GM13976 (cell line): ENCODE measurements at regions not wholly inside any gene's neighbourhood (a gene's known extent, or its start where the extent isn't known, plus 50 kb on each side); places are given as distances from the start of the nearest gene placed in this dataset.

Source experiments
- DNase-seq: peaks from one replicate; pipeline ENCODE4 v3.0.0; 2012; ENCODE audit warnings: low spot score
- in situ Hi-C: fragments of 300-500 bp; cut with MboI; formaldehyde crosslinking; loops from one replicate; pipeline ENCODE4 v1.12.0; 2022; ENCODE audit warnings: low sequenced_read_pairs, mixed read lengths, inconsistent platforms; ENCODE audit not compliant: unreplicated experiment
- TF ChIP-seq, protein P1 (sequence below): IDR thresholded peaks from 2 replicates; pipeline ENCODE4 v1.5.1; 2012; ENCODE audit warnings: borderline replicate concordance, mild to moderate bottlenecking; ENCODE audit not compliant: insufficient read depth; ENCODE audit errors: extremely low read depth, missing control alignments, control extremely low read depth

DNA sequence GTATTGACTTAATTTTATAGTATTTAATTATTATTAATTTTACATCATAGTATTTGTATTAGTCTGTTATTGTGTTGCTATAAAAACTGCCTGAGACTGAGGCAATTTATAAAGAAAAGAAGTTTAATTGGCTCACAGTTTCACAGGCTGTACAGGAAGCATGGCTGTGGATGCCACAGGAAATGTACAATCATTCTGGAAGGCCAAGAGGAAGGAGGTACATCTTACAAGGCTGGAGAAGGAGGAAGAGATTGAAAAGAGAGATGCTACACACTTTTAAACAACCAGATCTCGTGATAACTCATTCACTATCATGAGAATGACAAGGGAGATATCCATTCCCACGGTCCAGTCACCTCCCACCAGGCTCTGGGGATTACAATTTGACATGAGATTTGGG, 2019.4 kb upstream of the PIK3C3 start:
- in situ Hi-C loops = no loop called here
- no peak for DNase-seq
- TF ChIP-seq, protein P1, sequence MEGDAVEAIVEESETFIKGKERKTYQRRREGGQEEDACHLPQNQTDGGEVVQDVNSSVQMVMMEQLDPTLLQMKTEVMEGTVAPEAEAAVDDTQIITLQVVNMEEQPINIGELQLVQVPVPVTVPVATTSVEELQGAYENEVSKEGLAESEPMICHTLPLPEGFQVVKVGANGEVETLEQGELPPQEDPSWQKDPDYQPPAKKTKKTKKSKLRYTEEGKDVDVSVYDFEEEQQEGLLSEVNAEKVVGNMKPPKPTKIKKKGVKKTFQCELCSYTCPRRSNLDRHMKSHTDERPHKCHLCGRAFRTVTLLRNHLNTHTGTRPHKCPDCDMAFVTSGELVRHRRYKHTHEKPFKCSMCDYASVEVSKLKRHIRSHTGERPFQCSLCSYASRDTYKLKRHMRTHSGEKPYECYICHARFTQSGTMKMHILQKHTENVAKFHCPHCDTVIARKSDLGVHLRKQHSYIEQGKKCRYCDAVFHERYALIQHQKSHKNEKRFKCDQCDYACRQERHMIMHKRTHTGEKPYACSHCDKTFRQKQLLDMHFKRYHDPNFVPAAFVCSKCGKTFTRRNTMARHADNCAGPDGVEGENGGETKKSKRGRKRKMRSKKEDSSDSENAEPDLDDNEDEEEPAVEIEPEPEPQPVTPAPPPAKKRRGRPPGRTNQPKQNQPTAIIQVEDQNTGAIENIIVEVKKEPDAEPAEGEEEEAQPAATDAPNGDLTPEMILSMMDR = no peak

DNA sequence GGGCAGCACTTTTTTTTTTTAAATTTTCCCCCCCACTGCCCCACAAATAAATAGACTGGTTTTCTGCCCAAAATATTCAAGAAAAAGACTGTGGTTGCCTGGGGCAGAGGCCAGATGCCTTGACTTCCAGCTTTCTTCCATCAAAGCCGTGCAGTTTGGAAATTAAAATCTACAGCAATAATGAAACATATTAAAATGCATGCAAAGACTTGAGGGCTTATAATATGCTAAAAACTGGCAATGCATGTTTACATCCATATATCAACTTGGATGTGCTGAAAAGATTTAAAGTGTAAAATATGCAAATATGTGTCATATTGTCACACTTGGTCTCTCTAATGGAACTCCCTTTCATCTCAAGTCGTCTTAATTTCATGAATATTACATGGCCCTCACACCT, 2036.2 kb upstream of the PIK3C3 start:
- TF ChIP-seq, protein P1 = no peak
- in situ Hi-C loops = no loop called here
- no peak for DNase-seq

DNA sequence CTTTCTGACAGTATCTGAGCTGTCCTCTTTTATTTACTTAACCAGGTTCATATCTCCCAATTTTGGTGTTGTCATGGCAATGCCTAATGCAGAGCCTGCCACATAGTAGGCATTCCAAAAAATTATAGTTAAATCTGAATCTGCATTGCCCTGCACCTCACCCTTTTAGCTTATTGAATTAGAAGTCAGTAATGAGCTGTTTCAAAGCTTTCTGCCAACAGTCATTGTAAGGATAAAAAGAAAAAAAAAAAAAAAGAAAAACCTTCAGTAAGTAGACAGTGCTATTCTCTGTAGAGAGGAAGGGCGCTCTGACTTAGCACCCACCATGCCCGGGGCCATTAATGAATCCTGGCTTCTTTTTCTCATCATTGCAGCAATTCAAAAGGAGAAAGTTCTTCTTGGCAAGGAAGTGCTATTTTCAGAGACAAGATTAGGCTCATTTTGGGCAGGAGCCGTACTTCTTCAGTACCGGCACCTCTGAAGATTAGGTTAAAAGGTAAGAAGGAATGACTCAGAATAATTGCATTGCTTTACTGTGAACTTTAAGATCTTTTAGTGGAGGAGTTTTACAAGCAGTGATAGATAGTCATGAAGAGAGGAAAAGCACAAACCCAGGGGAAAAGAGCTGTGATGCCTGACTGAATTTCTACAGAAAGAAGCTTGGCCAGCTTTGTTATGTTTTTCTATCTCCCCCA, 2041.2 kb upstream of the PIK3C3 start:
- no peak for DNase-seq
- in situ Hi-C loops = no loop called here
- TF ChIP-seq, protein P1 = no peak

DNA sequence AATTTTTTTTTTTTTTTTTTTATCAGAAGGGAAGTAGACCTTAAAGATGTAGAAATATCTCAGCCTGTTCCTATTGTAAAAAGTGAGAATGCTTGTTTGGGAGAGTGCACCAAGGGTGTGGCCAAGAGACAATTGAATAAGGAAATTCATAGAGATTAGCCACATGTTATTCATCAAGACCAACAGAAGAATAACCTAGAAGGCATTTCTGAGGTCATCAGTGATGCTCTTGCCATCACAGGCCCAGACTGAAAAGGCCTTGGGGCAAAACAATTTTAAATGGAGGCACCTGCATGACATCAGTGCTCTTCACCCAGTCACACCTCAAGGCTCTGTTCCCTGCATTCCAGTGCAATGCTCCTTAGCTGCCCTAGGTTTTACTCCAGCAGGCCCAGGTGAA, 2043.3 kb upstream of the PIK3C3 start:
- no peak for DNase-seq
- TF ChIP-seq, protein P1 = no peak
- in situ Hi-C loops = no loop called here

DNA sequence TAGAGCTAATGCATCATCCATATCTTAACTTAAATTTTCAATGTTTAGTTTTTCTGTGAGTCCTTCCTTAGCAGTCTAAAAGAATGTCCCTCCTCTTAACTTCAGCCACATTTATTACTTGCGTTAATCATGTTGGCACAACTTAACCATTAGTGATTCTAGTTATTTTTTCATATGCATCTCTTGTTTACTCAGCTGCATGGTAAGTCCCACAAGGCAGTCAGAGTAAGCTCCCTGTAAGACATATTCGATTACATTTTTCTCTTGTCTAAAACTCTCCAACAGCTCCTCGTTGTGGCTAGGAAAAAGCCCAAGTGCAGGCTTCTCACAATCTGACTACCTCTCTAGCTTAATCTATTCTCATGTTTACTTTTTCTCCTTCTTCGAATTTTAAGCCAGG, 2045.3 kb upstream of the PIK3C3 start:
- in situ Hi-C loops = no loop called here
- no peak for DNase-seq
- TF ChIP-seq, protein P1 = no peak

DNA sequence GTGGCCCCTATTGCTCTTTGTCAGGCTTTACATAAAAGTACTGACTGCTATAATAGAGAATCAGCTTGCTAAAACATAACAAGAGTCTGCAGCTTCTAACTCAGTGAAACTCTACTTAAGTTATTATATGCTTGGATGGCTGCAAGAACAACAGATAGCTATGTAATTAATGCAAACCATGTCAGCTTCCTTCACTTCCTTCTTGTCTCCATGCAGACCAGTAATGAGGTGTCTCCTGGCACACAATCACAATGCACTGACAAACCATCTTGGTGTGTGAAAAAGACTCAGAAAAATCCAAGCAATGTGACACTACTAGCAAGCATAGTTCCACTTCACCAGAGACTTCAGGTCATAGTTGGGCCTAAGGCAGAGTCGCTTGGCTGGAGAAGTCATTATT, 2068.9 kb upstream of the PIK3C3 start:
- TF ChIP-seq, protein P1 = no peak
- in situ Hi-C loops = no loop called here
- no peak for DNase-seq

DNA sequence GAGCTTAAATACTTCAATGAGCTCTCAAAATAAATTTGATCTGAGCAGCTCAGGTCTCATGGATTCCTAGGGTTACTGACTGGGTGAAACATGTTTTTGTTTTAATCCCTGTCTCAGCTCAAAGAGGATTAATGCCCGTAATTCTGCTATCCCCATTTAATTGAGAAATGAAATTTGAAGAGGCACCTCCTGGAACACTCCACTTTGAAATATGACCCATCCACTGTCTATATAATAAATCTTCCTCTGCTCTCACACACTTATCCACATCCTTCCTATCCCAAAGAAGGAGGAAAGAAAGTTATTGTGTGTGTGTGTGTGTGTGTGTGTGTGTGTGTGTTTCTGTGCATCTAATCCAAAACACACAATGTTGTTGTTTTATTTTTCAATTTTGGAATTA, 2082.4 kb upstream of the PIK3C3 start:
- TF ChIP-seq, protein P1 = no peak
- DNase-seq = no peak
- in situ Hi-C loops = no loop called here
